NCI-H446 treated with DMSO at 0.1 percent for 48 hours (cell line): ENCODE measurements at regions not wholly inside any gene's neighbourhood (a gene's known extent, or its start where the extent isn't known, plus 50 kb on each side); places are given as distances from the start of the nearest gene placed in this dataset.
"Not testable (repeated sequence)": the region's sequence is repeated elsewhere in the genome, so short reads cannot be mapped to it uniquely, and the experiment has no call there.

Source experiments
- DNase-seq: peaks from one replicate; lab custom pipeline; 2025; lab: John Stamatoyannopoulos, UW

GRCh38 chr4:52522093-52522492, 137.0 kb downstream of the USP46 start:
- not testable (repeated sequence) for DNase-seq

- DNase-seq, result no peak
Measured at GRCh38 chr4:52529983-52530382, 129.1 kb downstream of the USP46 start.

- DNase-seq, result no peak
Measured at GRCh38 chr4:52535793-52536192, 123.3 kb downstream of the USP46 start.
